Liver (tissue), 8 donors: ENCODE measurements at regions not wholly inside any gene's neighbourhood (a gene's known extent, or its start where the extent isn't known, plus 50 kb on each side); places are given as distances from the start of the nearest gene placed in this dataset.

ENCODE experiments used
- DNase-seq: peaks from one replicate; pipeline ENCODE4 v3.0.0-alpha.2; 2017; ENCODE audit warnings: low spot score
- H3K27ac ChIP-seq, 2 donors: one replicate each; pipeline ENCODE4 v1.7.0; 2013; ENCODE audit warnings: inconsistent platforms in 2 of 2, low read length in 2 of 2, control low read depth in 1 of 2, low read depth in 1 of 2, mild to moderate bottlenecking in 1 of 2
- H3K27me3 ChIP-seq, 4 donors: one replicate each; pipeline versions ENCODE4 v1.6.1 to v1.7.0; 2013; ENCODE audit warnings: low read length in 3 of 4, inconsistent platforms in 1 of 4, mild to moderate bottlenecking in 1 of 4, moderate library complexity in 1 of 4; ENCODE audit not compliant: control insufficient read depth in 4 of 4, insufficient read depth in 4 of 4
- H3K36me3 ChIP-seq, 4 donors: one replicate each; pipeline versions ENCODE4 v1.6.1 to v1.7.0; 2013; ENCODE audit warnings: low read length in 3 of 4, mild to moderate bottlenecking in 3 of 4, low read depth in 1 of 4, moderate library complexity in 1 of 4; ENCODE audit not compliant: control insufficient read depth in 4 of 4, insufficient read depth in 3 of 4
- H3K4me1 ChIP-seq, 4 donors: one replicate each; pipeline versions ENCODE4 v1.6.1 to v1.7.0; 2013; ENCODE audit warnings: low read length in 3 of 4, mild to moderate bottlenecking in 3 of 4, moderate library complexity in 1 of 4; ENCODE audit not compliant: control insufficient read depth in 4 of 4, insufficient read depth in 4 of 4
- H3K4me3 ChIP-seq, 3 donors: one replicate each; pipeline versions ENCODE4 v1.6.1 to v1.7.0; 2013; ENCODE audit warnings: low read length in 3 of 3, control low read depth in 1 of 3, low read depth in 1 of 3, mild to moderate bottlenecking in 1 of 3
- H3K9ac ChIP-seq, 2 donors: one replicate each; pipeline ENCODE4 v1.7.0; 2013; ENCODE audit warnings: low read length in 2 of 2, mild to moderate bottlenecking in 2 of 2, moderate library complexity in 2 of 2, control low read depth in 1 of 2, low read depth in 1 of 2
- H3K9me3 ChIP-seq, 4 donors: one replicate each; pipeline versions ENCODE4 v1.6.1 to v1.7.0; 2013; ENCODE audit warnings: low read length in 3 of 4; ENCODE audit not compliant: control insufficient read depth in 4 of 4
- EGR1 ChIP-seq, 2 donors: IDR thresholded peaks; 2 replicates each; pipeline ENCODE4 v1.6.1; 2016 to 2018; ENCODE audit warnings: antibody characterized with exemption in 2 of 2, low read depth in 2 of 2
- FOXA1 ChIP-seq: IDR thresholded peaks from 2 replicates; pipeline ENCODE4 v1.6.1; 2016; ENCODE audit warnings: antibody characterized with exemption
- GABPA ChIP-seq, 2 donors: IDR thresholded peaks in 1 of 2; conservative IDR thresholded peaks in 1 of 2; 2 replicates each; pipeline ENCODE4 v1.6.1; 2016; ENCODE audit warnings: antibody characterized with exemption in 2 of 2, mild to moderate bottlenecking in 1 of 2, moderate library complexity in 1 of 2
- HNF4A ChIP-seq, 2 donors: conservative IDR thresholded peaks; 2 replicates each; pipeline ENCODE4 v1.6.1; 2016; ENCODE audit warnings: antibody characterized with exemption in 2 of 2, mild to moderate bottlenecking in 2 of 2
- HNF4G ChIP-seq: IDR thresholded peaks from 2 replicates; pipeline ENCODE4 v1.6.1; 2016; ENCODE audit warnings: antibody characterized with exemption
- JUND ChIP-seq, 2 donors: IDR thresholded peaks; 2 replicates each; pipeline ENCODE4 v1.6.1; 2016; ENCODE audit warnings: antibody characterized with exemption in 2 of 2
- NR2F2 ChIP-seq: IDR thresholded peaks from 2 replicates; pipeline ENCODE4 v1.6.1; 2016; ENCODE audit warnings: antibody characterized with exemption
- RAD21 ChIP-seq, 2 donors: IDR thresholded peaks; 2 replicates each; pipeline ENCODE4 v1.6.1; 2016; ENCODE audit warnings: antibody characterized with exemption in 2 of 2, mild to moderate bottlenecking in 2 of 2
- RXRA ChIP-seq, 2 donors: IDR thresholded peaks; 2 replicates each; pipeline ENCODE4 v1.6.1; 2017 to 2018; ENCODE audit warnings: antibody characterized with exemption in 2 of 2, mild to moderate bottlenecking in 1 of 2
- SP1 ChIP-seq: IDR thresholded peaks from 2 replicates; pipeline ENCODE4 v1.6.1; 2018; ENCODE audit warnings: antibody characterized with exemption, mild to moderate bottlenecking
- YY1 ChIP-seq: IDR thresholded peaks from 2 replicates; pipeline ENCODE4 v1.6.1; 2016; ENCODE audit warnings: antibody characterized with exemption, mild to moderate bottlenecking
- WGBS: extraction: QIAGEN DNeasy Blood & Tissue Kit; methylation state at CpG from one replicate; pipeline ENCODE4 v1.1.7; 2013; 5-methylcytosine and 5-hydroxymethylcytosine counted together
- TF ChIP-seq, protein P1 (sequence below): IDR thresholded peaks from 2 replicates; pipeline ENCODE4 v1.6.1; 2016; ENCODE audit warnings: antibody characterized with exemption
- TF ChIP-seq, protein P2 (sequence below): fragments of 150-350 bp; IDR thresholded peaks from 2 replicates; pipeline ENCODE4 v1.5.1; 2017; ENCODE audit warnings: improper control_type of control experiment, low read depth, low read length; ENCODE audit not compliant: missing input control
- TF ChIP-seq, protein P3 (sequence below): IDR thresholded peaks from 2 replicates; pipeline ENCODE4 v1.6.1; 2016; ENCODE audit warnings: antibody characterized with exemption
- TF ChIP-seq, protein P4 (sequence below): IDR thresholded peaks from 2 replicates; pipeline ENCODE4 v1.6.1; 2016; ENCODE audit warnings: antibody characterized with exemption
- TF ChIP-seq, protein P5 (sequence below): IDR thresholded peaks from 2 replicates; pipeline ENCODE4 v1.6.1; 2016; ENCODE audit warnings: antibody characterized with exemption, mild to moderate bottlenecking
- donor health status: healthy.
- donor health status: healthy.
- donor health status: healthy.
- donor health status: healthy.
- donor health status: healthy.

DNA sequence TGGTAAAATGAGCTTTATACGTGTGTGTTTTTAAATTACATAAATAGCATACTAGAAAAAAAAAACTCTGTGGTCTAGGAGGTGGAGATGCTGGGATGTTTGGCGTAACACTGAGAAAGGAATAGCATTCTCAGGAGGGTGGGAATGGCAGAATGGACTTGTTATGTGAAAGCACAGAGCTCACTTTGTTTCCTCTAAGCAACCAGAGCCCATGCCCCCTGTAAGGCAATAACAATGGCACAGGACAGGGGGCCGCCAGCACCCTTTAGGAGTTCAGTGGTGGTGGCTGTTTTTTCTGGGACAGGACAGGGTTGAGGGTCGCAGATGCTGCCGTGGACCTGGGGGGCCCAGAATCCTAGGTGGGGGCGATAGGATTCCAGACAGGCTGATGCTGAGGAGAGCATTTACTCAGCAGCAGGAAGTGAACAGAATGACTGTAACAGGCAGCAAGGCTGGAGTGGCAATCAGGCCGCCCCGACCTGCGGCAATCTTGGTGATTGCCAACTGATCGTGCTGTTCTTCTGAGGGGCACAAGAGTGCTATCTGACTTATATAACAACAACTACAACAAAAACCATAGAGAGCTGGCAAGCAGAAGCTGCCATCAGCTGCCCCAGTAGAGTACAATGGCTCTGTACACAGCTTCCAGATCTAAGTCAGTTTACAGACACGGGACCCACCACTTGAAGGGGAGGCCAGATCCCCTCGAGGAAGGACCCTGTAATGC, 160.4 kb downstream of the UACA start:
- Histone ChIP-seq H3K9me3 (no peaks in the 10 kb centered on the region), H3K27me3 (no peaks in the 10 kb centered on the region), H3K27ac (no peak overlapping the region), H3K4me3 (no peak overlapping the region), H3K9ac (no peak overlapping the region), H3K36me3 (no peaks in the 10 kb centered on the region), H3K4me1 (peaks cover 0 to 10% (median 0%) of the 10 kb centered on the region in 4 donors)
- DNase-seq: no peak
- no peak for TF ChIP-seq HNF4A (conservative IDR thresholded peaks at IDR 0.05)
- WGBS: 84% methylated on average over 12 of the region's 12 CpGs

DNA sequence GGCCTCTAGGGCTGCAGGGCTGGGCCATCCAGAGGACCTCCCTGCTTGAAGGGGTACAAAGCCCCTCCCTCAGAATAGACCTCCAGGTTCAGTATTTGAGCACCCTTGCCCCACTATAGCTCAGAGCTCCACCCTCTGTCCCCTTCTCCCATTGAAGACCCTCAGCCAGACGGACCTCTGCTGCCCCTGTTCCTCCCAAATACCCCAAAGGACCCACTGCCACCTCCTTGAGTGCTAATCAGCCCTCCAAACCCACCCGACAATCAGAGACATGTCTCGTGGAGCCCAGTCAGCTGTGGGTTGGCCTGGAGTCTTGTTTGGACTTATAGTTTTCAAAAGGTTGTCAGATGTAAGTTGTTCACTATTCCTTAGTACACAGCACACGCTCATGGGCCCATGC, 161.1 kb downstream of the UACA start:
- no peak overlapping the region for H3K9ac ChIP-seq
- 89% methylated on average over 4 of the region's 4 CpGs for WGBS
- H3K4me1 ChIP-seq: peaks cover 0 to 10% (median 0%) of the 10 kb centered on the region in 4 donors
- TF ChIP-seq JUND (IDR thresholded peaks at IDR 0.05) (no peak), NR2F2 (no peak), RXRA (IDR thresholded peaks at IDR 0.05) (no peak), HNF4G (no peak), GABPA (IDR thresholded peaks at IDR 0.05 in 1 of 2, conservative IDR thresholded peaks at IDR 0.05 in 1 of 2) (no peak), FOXA1 (no peak), HNF4A (conservative IDR thresholded peaks at IDR 0.05) (no peak), EGR1 (IDR thresholded peaks at IDR 0.05; ENCODE audit: low read depth in 2 of 2) (no peak), RAD21 (IDR thresholded peaks at IDR 0.05) (no peak)
- TF ChIP-seq, protein P1, sequence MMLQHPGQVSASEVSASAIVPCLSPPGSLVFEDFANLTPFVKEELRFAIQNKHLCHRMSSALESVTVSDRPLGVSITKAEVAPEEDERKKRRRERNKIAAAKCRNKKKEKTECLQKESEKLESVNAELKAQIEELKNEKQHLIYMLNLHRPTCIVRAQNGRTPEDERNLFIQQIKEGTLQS: no peak
- TF ChIP-seq, protein P2, sequence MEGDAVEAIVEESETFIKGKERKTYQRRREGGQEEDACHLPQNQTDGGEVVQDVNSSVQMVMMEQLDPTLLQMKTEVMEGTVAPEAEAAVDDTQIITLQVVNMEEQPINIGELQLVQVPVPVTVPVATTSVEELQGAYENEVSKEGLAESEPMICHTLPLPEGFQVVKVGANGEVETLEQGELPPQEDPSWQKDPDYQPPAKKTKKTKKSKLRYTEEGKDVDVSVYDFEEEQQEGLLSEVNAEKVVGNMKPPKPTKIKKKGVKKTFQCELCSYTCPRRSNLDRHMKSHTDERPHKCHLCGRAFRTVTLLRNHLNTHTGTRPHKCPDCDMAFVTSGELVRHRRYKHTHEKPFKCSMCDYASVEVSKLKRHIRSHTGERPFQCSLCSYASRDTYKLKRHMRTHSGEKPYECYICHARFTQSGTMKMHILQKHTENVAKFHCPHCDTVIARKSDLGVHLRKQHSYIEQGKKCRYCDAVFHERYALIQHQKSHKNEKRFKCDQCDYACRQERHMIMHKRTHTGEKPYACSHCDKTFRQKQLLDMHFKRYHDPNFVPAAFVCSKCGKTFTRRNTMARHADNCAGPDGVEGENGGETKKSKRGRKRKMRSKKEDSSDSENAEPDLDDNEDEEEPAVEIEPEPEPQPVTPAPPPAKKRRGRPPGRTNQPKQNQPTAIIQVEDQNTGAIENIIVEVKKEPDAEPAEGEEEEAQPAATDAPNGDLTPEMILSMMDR: no peak
- TF ChIP-seq, protein P3, sequence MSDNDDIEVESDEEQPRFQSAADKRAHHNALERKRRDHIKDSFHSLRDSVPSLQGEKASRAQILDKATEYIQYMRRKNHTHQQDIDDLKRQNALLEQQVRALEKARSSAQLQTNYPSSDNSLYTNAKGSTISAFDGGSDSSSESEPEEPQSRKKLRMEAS: no peak
- TF ChIP-seq, protein P4, sequence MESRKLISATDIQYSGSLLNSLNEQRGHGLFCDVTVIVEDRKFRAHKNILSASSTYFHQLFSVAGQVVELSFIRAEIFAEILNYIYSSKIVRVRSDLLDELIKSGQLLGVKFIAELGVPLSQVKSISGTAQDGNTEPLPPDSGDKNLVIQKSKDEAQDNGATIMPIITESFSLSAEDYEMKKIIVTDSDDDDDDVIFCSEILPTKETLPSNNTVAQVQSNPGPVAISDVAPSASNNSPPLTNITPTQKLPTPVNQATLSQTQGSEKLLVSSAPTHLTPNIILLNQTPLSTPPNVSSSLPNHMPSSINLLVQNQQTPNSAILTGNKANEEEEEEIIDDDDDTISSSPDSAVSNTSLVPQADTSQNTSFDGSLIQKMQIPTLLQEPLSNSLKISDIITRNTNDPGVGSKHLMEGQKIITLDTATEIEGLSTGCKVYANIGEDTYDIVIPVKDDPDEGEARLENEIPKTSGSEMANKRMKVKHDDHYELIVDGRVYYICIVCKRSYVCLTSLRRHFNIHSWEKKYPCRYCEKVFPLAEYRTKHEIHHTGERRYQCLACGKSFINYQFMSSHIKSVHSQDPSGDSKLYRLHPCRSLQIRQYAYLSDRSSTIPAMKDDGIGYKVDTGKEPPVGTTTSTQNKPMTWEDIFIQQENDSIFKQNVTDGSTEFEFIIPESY: no peak
- no peaks in the 10 kb centered on the region for H3K36me3 ChIP-seq
- H3K27me3 ChIP-seq: no peaks in the 10 kb centered on the region
- H3K27ac ChIP-seq: no peak overlapping the region
- no peaks in the 10 kb centered on the region for H3K9me3 ChIP-seq
- no peak for DNase-seq
- no peak overlapping the region for H3K4me3 ChIP-seq

DNA sequence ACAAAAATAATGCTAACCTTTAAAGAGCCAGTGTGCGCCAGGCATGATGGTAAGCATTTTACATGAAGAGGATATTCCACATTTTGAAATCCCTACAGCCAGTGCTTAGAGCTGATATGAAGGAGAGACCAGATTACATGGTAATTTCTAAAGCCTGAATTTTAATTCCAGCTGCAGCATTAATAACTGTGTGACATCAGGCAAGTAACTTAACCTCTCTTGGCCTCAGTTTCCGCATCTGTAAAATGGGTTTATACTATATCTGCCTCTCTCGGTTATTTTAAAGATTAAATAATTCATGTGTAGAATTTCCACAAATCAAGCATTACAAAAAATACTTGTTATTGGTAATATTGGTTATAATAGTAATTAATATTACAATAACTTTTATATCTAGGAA, 165.4 kb downstream of the UACA start:
- Histone ChIP-seq H3K9me3 (peaks cover 0 to 3% (median 3%) of the 10 kb centered on the region in 4 donors), H3K4me3 (no peak overlapping the region), H3K36me3 (no peaks in the 10 kb centered on the region), H3K4me1 (no peaks in the 10 kb centered on the region), H3K27me3 (no peaks in the 10 kb centered on the region), H3K9ac (no peak overlapping the region), H3K27ac (no peak overlapping the region)
- no peak for DNase-seq
- 96% methylated on average over 3 of the region's 3 CpGs for WGBS
- TF ChIP-seq, protein P2: no peak
- TF ChIP-seq FOXA1 (no peak), GABPA (IDR thresholded peaks at IDR 0.05 in 1 of 2, conservative IDR thresholded peaks at IDR 0.05 in 1 of 2) (no peak), RXRA (IDR thresholded peaks at IDR 0.05) (no peak), SP1 (no peak), JUND (IDR thresholded peaks at IDR 0.05) (no peak), HNF4A (conservative IDR thresholded peaks at IDR 0.05) (no peak), NR2F2 (no peak), YY1 (no peak)
- TF ChIP-seq, protein P5, sequence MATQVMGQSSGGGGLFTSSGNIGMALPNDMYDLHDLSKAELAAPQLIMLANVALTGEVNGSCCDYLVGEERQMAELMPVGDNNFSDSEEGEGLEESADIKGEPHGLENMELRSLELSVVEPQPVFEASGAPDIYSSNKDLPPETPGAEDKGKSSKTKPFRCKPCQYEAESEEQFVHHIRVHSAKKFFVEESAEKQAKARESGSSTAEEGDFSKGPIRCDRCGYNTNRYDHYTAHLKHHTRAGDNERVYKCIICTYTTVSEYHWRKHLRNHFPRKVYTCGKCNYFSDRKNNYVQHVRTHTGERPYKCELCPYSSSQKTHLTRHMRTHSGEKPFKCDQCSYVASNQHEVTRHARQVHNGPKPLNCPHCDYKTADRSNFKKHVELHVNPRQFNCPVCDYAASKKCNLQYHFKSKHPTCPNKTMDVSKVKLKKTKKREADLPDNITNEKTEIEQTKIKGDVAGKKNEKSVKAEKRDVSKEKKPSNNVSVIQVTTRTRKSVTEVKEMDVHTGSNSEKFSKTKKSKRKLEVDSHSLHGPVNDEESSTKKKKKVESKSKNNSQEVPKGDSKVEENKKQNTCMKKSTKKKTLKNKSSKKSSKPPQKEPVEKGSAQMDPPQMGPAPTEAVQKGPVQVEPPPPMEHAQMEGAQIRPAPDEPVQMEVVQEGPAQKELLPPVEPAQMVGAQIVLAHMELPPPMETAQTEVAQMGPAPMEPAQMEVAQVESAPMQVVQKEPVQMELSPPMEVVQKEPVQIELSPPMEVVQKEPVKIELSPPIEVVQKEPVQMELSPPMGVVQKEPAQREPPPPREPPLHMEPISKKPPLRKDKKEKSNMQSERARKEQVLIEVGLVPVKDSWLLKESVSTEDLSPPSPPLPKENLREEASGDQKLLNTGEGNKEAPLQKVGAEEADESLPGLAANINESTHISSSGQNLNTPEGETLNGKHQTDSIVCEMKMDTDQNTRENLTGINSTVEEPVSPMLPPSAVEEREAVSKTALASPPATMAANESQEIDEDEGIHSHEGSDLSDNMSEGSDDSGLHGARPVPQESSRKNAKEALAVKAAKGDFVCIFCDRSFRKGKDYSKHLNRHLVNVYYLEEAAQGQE: no peak
- TF ChIP-seq, protein P1: no peak
